HG03442 (cell line): ENCODE measurements at regions not wholly inside any gene's neighbourhood (a gene's known extent, or its start where the extent isn't known, plus 50 kb on each side); places are given as distances from the start of the nearest gene placed in this dataset.
"Not testable (repeated sequence)": the region's sequence is repeated elsewhere in the genome, so short reads cannot be mapped to it uniquely, and the experiment has no call there.

Experiments used
- ATAC-seq: cut with Tn5 transposase; IDR thresholded peaks from one replicate; pipeline ENCODE4 v1.9.1; 2021; ENCODE audit warnings: mild to moderate bottlenecking, moderate library complexity; ENCODE audit not compliant: unreplicated experiment

- ATAC-seq: not testable (repeated sequence)
Measured at GRCh38 chr22:34684278-34684677, 381.7 kb upstream of the ISX start.

- ATAC-seq: no peak
Measured at GRCh38 chr22:34687116-34687515, 378.8 kb upstream of the ISX start.

- ATAC-seq: no peak
Measured at GRCh38 chr22:34688825-34689224, 377.1 kb upstream of the ISX start.

GRCh38 chr22:34696557-34696956 is 369.4 kb upstream of the ISX start:
- no peak for ATAC-seq

- no peak for ATAC-seq
Measured at GRCh38 chr22:34702279-34702678, 363.7 kb upstream of the ISX start.

GRCh38 chr22:34709641-34710040 is 356.3 kb upstream of the ISX start:
- ATAC-seq: no peak

GRCh38 chr22:34722901-34723300 is 343.1 kb upstream of the ISX start:
- no peak for ATAC-seq

GRCh38 chr22:34736081-34736480 is 329.9 kb upstream of the ISX start:
- ATAC-seq: no peak

GRCh38 chr22:34738661-34739400 is 327.1 kb upstream of the ISX start:
- no peak for ATAC-seq

- ATAC-seq: no peak
Measured at GRCh38 chr22:34743110-34743751, 322.7 kb upstream of the ISX start.

GRCh38 chr22:34760276-34761008 is 305.5 kb upstream of the ISX start:
- ATAC-seq: no peak

- no peak for ATAC-seq
Measured at GRCh38 chr22:34761111-34761510, 304.8 kb upstream of the ISX start.

GRCh38 chr22:34763496-34763895 is 302.5 kb upstream of the ISX start:
- ATAC-seq: no peak

- no peak for ATAC-seq
Measured at GRCh38 chr22:34765115-34765514, 300.8 kb upstream of the ISX start.

- no peak for ATAC-seq
Measured at GRCh38 chr22:34769361-34769760, 296.6 kb upstream of the ISX start.

- ATAC-seq: no peak
Measured at GRCh38 chr22:34776817-34777216, 289.1 kb upstream of the ISX start.

- ATAC-seq: no peak
Measured at GRCh38 chr22:34781681-34782080, 284.3 kb upstream of the ISX start.

GRCh38 chr22:34783436-34783835 is 282.5 kb upstream of the ISX start:
- ATAC-seq: no peak

GRCh38 chr22:34784056-34784455 is 281.9 kb upstream of the ISX start:
- no peak for ATAC-seq

GRCh38 chr22:34797826-34798225 is 268.1 kb upstream of the ISX start:
- ATAC-seq: no peak

- ATAC-seq: no peak
Measured at GRCh38 chr22:34798605-34799004, 267.4 kb upstream of the ISX start.
